ENCODE measurements at regions not wholly inside any gene's neighbourhood (a gene's known extent, or its start where the extent isn't known, plus 50 kb on each side); places are given as distances from the start of the nearest gene placed in this dataset.
"Not testable (repeated sequence)": the region's sequence is repeated elsewhere in the genome, so short reads cannot be mapped to it uniquely, and the experiment has no call there.

- no peaks in the 10 kb centered on the region for H3K9me3 ChIP-seq (ENCODE audit: control insufficient read depth, low read length)
- H3K36me3 ChIP-seq (ENCODE audit: control insufficient read depth, insufficient read depth, low read length) = no peaks in the 10 kb centered on the region
- no peak overlapping the region for H3K4me3 ChIP-seq (ENCODE audit: low read length)
- H3K4me1 ChIP-seq (ENCODE audit: control insufficient read depth, insufficient read depth, low read length) = no peaks in the 10 kb centered on the region
- H3K27me3 ChIP-seq (ENCODE audit: control insufficient read depth, insufficient read depth, low read length) = no peaks in the 10 kb centered on the region
- no peak overlapping the region for H3K9ac ChIP-seq (ENCODE audit: low read length)
Observed at GRCh38 chr10:4398602-4399001, 427.4 kb upstream of the AKR1E2 start.

DNA sequence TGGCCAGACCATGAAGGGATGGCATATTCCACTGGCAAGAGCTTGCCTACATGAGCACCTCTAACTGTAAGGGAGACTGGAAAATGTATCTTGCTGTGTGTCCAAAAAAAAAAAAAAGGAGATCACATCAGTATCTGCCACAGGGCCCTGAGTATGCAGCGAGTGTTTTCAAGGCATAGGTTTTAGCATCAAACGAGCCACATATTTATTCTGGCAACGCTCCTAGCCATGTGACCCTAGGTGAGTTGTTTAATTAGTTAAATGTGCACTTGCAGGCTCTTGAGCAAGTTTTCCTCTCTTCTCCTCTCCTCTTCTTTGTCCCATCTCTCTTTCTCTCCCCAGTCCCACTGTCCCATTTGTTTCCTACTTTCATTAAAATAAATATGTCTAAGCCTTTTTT lies 428.7 kb upstream of the AKR1E2 start:
- Histone ChIP-seq H3K27me3 (ENCODE audit: control insufficient read depth, insufficient read depth, low read length) (no peaks in the 10 kb centered on the region), H3K9me3 (ENCODE audit: control insufficient read depth, low read length) (no peaks in the 10 kb centered on the region), H3K36me3 (ENCODE audit: control insufficient read depth, insufficient read depth, low read length) (no peaks in the 10 kb centered on the region), H3K9ac (ENCODE audit: low read length) (no peak overlapping the region), H3K4me1 (ENCODE audit: control insufficient read depth, insufficient read depth, low read length) (no peaks in the 10 kb centered on the region), H3K4me3 (ENCODE audit: low read length) (no peak overlapping the region)

GRCh38 chr10:4396401-4397283 lies 429.4 kb upstream of the AKR1E2 start:
- H3K4me3 ChIP-seq (ENCODE audit: low read length) = no peak overlapping the region
- no peak overlapping the region for H3K9ac ChIP-seq (ENCODE audit: low read length)
- H3K9me3 ChIP-seq (ENCODE audit: control insufficient read depth, low read length) = no peaks in the 10 kb centered on the region
- H3K36me3 ChIP-seq (ENCODE audit: control insufficient read depth, insufficient read depth, low read length) = no peaks in the 10 kb centered on the region
- H3K27me3 ChIP-seq (ENCODE audit: control insufficient read depth, insufficient read depth, low read length) = no peaks in the 10 kb centered on the region
- H3K4me1 ChIP-seq (ENCODE audit: control insufficient read depth, insufficient read depth, low read length) = no peaks in the 10 kb centered on the region

DNA sequence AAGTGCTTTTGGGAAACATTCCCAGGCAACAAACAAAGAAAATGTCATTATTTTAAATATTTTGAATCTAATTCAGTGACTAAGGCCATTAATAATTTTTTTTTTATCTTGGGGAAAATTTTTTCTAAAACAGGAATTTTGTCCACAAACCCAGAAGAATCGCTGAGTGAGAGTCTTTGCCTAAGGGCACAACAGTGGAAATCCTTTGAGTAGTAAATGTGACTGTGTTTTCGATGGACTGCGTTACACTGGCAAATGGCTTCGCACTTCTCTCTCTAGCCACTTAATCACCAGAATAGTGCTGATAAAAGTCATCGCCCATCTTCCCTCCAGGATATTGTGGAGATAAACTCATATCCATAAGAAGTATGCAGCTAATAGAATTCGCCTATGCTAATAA lies 430.3 kb upstream of the AKR1E2 start:
- Histone ChIP-seq H3K36me3 (ENCODE audit: control insufficient read depth, insufficient read depth, low read length) (no peaks in the 10 kb centered on the region), H3K4me3 (ENCODE audit: low read length) (no peak overlapping the region), H3K4me1 (ENCODE audit: control insufficient read depth, insufficient read depth, low read length) (no peaks in the 10 kb centered on the region), H3K9me3 (ENCODE audit: control insufficient read depth, low read length) (no peaks in the 10 kb centered on the region), H3K9ac (ENCODE audit: low read length) (no peak overlapping the region), H3K27me3 (ENCODE audit: control insufficient read depth, insufficient read depth, low read length) (no peaks in the 10 kb centered on the region)

GRCh38 chr10:4394455-4394854 lies 431.6 kb upstream of the AKR1E2 start:
- not testable (repeated sequence) for H3K36me3 ChIP-seq (ENCODE audit: control insufficient read depth, insufficient read depth, low read length); H3K4me3 ChIP-seq (ENCODE audit: low read length); H3K4me1 ChIP-seq (ENCODE audit: control insufficient read depth, insufficient read depth, low read length); H3K9me3 ChIP-seq (ENCODE audit: control insufficient read depth, low read length); H3K27me3 ChIP-seq (ENCODE audit: control insufficient read depth, insufficient read depth, low read length); H3K9ac ChIP-seq (ENCODE audit: low read length)

DNA sequence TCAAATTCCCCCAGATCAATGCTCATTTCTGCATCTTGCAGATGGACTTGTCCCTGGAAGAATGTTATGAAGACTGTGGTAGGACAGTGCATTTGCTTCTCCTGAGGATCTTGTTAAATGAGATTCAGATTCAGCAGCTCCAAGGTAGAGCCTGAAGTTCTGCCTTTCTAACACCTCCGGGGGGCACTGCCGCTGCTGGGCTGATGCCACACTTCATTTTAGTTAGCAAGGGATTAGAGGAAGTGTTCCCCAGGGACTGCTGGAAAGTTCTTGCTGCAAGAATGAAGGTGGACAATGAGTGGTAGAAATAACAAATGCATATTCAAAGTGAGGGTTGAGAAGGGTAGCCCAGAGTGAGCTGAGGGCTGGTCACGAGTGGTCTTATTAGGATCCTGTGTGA lies 434.3 kb upstream of the AKR1E2 start:
- Histone ChIP-seq H3K9ac (ENCODE audit: low read length) (no peak overlapping the region), H3K4me1 (ENCODE audit: control insufficient read depth, insufficient read depth, low read length) (no peaks in the 10 kb centered on the region), H3K9me3 (ENCODE audit: control insufficient read depth, low read length) (no peaks in the 10 kb centered on the region), H3K36me3 (ENCODE audit: control insufficient read depth, insufficient read depth, low read length) (no peaks in the 10 kb centered on the region), H3K27me3 (ENCODE audit: control insufficient read depth, insufficient read depth, low read length) (no peaks in the 10 kb centered on the region), H3K4me3 (ENCODE audit: low read length) (no peak overlapping the region)

GRCh38 chr10:4390219-4390618 lies 435.8 kb upstream of the AKR1E2 start:
- Histone ChIP-seq H3K4me3 (ENCODE audit: low read length) (no peak overlapping the region), H3K9ac (ENCODE audit: low read length) (no peak overlapping the region), H3K36me3 (ENCODE audit: control insufficient read depth, insufficient read depth, low read length) (no peaks in the 10 kb centered on the region), H3K9me3 (ENCODE audit: control insufficient read depth, low read length) (no peaks in the 10 kb centered on the region), H3K4me1 (ENCODE audit: control insufficient read depth, insufficient read depth, low read length) (no peaks in the 10 kb centered on the region), H3K27me3 (ENCODE audit: control insufficient read depth, insufficient read depth, low read length) (no peaks in the 10 kb centered on the region)

GRCh38 chr10:4385231-4385870 lies 440.7 kb upstream of the AKR1E2 start:
- no peaks in the 10 kb centered on the region for H3K36me3 ChIP-seq (ENCODE audit: control insufficient read depth, insufficient read depth, low read length)
- H3K9me3 ChIP-seq (ENCODE audit: control insufficient read depth, low read length) = no peaks in the 10 kb centered on the region
- H3K4me1 ChIP-seq (ENCODE audit: control insufficient read depth, insufficient read depth, low read length) = no peaks in the 10 kb centered on the region
- H3K9ac ChIP-seq (ENCODE audit: low read length) = no peak overlapping the region
- no peak overlapping the region for H3K4me3 ChIP-seq (ENCODE audit: low read length)
- no peaks in the 10 kb centered on the region for H3K27me3 ChIP-seq (ENCODE audit: control insufficient read depth, insufficient read depth, low read length)

DNA sequence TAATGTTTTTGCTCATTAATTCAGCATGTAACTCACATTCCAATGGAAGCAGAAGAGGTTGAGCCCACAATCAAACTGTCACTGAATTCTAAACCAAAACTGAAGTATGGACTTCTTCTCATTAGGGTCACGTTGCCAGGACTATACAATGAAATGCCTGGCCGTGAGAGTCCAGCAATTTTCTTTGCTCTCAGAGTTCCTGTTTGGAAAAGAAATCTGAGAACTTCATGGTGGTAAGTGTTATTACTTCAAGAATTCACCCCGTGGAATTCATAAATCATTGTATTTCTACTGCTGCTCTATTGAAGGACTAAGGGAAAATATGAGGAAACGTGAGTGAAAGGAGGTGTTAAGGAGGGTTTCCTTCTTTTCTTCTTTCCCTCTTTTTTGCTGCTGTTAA lies 441.8 kb upstream of the AKR1E2 start:
- no peak overlapping the region for H3K9ac ChIP-seq (ENCODE audit: low read length)
- H3K4me1 ChIP-seq (ENCODE audit: control insufficient read depth, insufficient read depth, low read length) = no peaks in the 10 kb centered on the region
- no peak overlapping the region for H3K4me3 ChIP-seq (ENCODE audit: low read length)
- H3K27me3 ChIP-seq (ENCODE audit: control insufficient read depth, insufficient read depth, low read length) = no peaks in the 10 kb centered on the region
- no peaks in the 10 kb centered on the region for H3K9me3 ChIP-seq (ENCODE audit: control insufficient read depth, low read length)
- H3K36me3 ChIP-seq (ENCODE audit: control insufficient read depth, insufficient read depth, low read length) = no peaks in the 10 kb centered on the region

- no peaks in the 10 kb centered on the region for H3K9me3 ChIP-seq (ENCODE audit: control insufficient read depth, low read length)
- H3K4me3 ChIP-seq (ENCODE audit: low read length) = no peak overlapping the region
- no peaks in the 10 kb centered on the region for H3K4me1 ChIP-seq (ENCODE audit: control insufficient read depth, insufficient read depth, low read length)
- no peak overlapping the region for H3K9ac ChIP-seq (ENCODE audit: low read length)
- no peaks in the 10 kb centered on the region for H3K27me3 ChIP-seq (ENCODE audit: control insufficient read depth, insufficient read depth, low read length)
- no peaks in the 10 kb centered on the region for H3K36me3 ChIP-seq (ENCODE audit: control insufficient read depth, insufficient read depth, low read length)
Observed at GRCh38 chr10:4383651-4384098, 442.3 kb upstream of the AKR1E2 start.

DNA sequence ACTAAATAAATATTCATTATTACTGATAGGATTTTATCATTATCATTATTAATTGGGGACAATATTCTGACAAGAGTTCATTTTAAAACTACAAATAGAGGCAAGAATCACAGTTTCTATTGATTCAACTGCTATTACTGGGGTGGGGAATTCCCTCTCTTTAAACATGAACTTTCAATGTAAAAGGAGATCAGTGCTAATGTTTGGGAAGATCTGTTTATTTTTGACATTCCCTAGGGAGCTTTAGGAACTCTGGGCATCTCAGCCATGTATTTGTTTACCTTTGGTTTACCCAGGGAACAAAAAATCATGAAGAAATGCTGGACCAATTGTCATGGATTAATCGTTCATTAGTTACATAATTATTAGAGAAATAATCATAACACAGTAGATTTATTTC lies 443.2 kb upstream of the AKR1E2 start:
- H3K4me3 ChIP-seq (ENCODE audit: low read length) = no peak overlapping the region
- no peaks in the 10 kb centered on the region for H3K4me1 ChIP-seq (ENCODE audit: control insufficient read depth, insufficient read depth, low read length)
- H3K9ac ChIP-seq (ENCODE audit: low read length) = no peak overlapping the region
- no peaks in the 10 kb centered on the region for H3K27me3 ChIP-seq (ENCODE audit: control insufficient read depth, insufficient read depth, low read length)
- no peaks in the 10 kb centered on the region for H3K9me3 ChIP-seq (ENCODE audit: control insufficient read depth, low read length)
- H3K36me3 ChIP-seq (ENCODE audit: control insufficient read depth, insufficient read depth, low read length) = no peaks in the 10 kb centered on the region

DNA sequence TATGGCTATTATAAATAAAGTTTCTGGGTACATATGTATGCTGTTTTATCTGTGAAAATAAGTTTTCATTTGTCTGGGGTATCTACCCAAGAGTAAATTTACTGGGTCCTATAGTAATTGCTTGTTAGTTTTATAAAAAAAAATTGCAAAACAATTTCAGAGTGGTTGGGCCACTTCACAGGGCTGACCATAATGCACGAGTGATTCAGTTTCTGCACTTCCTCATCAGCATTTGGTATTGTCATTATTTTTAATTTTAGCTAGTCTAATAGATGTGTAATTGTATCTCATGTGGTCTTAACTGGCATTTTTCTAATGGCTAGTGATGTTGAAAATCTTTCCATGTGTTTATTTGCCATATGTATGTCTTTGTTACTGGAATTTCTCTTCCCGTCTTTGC lies 452.4 kb upstream of the AKR1E2 start:
- Histone ChIP-seq H3K27me3 (ENCODE audit: control insufficient read depth, insufficient read depth, low read length) (no peaks in the 10 kb centered on the region), H3K4me3 (ENCODE audit: low read length) (no peak overlapping the region), H3K4me1 (ENCODE audit: control insufficient read depth, insufficient read depth, low read length) (no peaks in the 10 kb centered on the region), H3K9me3 (ENCODE audit: control insufficient read depth, low read length) (no peaks in the 10 kb centered on the region), H3K9ac (ENCODE audit: low read length) (no peak overlapping the region), H3K36me3 (ENCODE audit: control insufficient read depth, insufficient read depth, low read length) (no peaks in the 10 kb centered on the region)
